Activated CD8-positive, alpha-beta T cell treated with anti-CD3 and anti-CD28 coated beads, Interleukin-2, amount 10 ng/mL, durations not matched to agents 7 days and 5 days (primary cell): ENCODE measurements at regions not wholly inside any gene's neighbourhood (a gene's known extent, or its start where the extent isn't known, plus 50 kb on each side); places are given as distances from the start of the nearest gene placed in this dataset.

Experiments
- ATAC-seq: fragments of 150-1000 bp; cut with Tn5 transposase; one replicate; pipeline ENCODE4 v1.10.0; 2021; ENCODE audit warnings: moderate library complexity
- CTCF ChIA-PET: fragments of 350-600 bp; sonication (Branson Sonifier 250); formaldehyde crosslinking; loops from one replicate; lab custom pipeline; 2021; ENCODE audit warnings: antibody characterized with exemption; lab: Charles Lee
- POLR2A ChIA-PET: fragments of 350-600 bp; sonication (Branson Sonifier 250); formaldehyde crosslinking; loops from one replicate; lab custom pipeline; 2021; ENCODE audit warnings: antibody characterized with exemption; lab: Charles Lee
- DNase-seq: peaks from one replicate; pipeline ENCODE4 v3.0.0-alpha.2; 2020
- H3K27ac Mint-ChIP-seq: one replicate; pipeline ENCODE4 v1.8.0; 2021; ENCODE audit warnings: mild to moderate bottlenecking, mixed read lengths
- H3K27me3 Mint-ChIP-seq: one replicate; pipeline ENCODE4 v1.8.0; 2021; ENCODE audit warnings: low read depth, mixed read lengths
- H3K36me3 Mint-ChIP-seq: one replicate; pipeline ENCODE4 v1.8.0; 2021; ENCODE audit warnings: low read depth, mixed read lengths
- H3K4me1 Mint-ChIP-seq: one replicate; pipeline ENCODE4 v1.8.0; 2021; ENCODE audit warnings: low read depth, mixed read lengths
- H3K4me3 Mint-ChIP-seq: one replicate; pipeline ENCODE4 v1.8.0; 2021; ENCODE audit warnings: mild to moderate bottlenecking, mixed read lengths
- H3K9me3 Mint-ChIP-seq: one replicate; pipeline ENCODE4 v1.8.0; 2022; ENCODE audit warnings: mixed read lengths; ENCODE audit not compliant: insufficient read depth

- Mint-ChIP-seq H3K9me3 (no peaks in the 10 kb centered on the region), H3K27me3 (no peaks in the 10 kb centered on the region), H3K27ac (no peak overlapping the region), H3K4me3 (no peak overlapping the region), H3K36me3 (no peaks in the 10 kb centered on the region), H3K4me1 (peaks cover 5% of the 10 kb centered on the region)
- ChIA-PET CTCF (no interaction called here), POLR2A (no interaction called here)
- ATAC-seq (no peak), DNase-seq (no peak)
These were observed 197.2 kb downstream of the ADSS2 start for GRCh38 chr1:244254467-244254866.

DNA sequence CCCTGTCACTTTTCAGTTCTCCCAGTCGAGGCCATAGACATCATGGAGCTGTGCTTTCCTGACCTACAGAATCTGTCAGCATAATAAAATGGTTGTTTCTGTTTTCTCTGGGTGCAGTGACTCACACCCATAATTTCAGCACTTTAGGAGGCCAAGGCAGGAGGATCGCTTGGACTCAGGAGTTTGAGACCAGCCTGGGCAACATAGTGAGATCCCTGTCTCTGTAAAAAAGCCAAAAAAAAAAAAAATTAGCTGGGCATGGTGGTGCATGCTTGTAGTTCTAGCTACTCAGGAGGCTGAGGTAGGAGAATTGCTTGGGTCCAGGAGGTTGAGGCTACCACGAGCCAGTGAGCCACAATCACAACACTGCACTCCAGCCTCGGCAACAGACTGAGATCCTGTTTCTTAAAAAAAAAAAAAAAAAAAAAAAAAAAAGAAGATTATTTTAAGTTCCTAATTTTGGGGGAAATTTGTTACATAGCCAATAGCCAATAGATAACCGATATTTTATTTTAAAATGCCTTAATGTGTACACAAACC lies 196.2 kb downstream of the ADSS2 start:
- peaks cover 5% of the 10 kb centered on the region for H3K4me1 Mint-ChIP-seq
- H3K9me3 Mint-ChIP-seq = no peaks in the 10 kb centered on the region
- no peaks in the 10 kb centered on the region for H3K36me3 Mint-ChIP-seq
- no peak for ATAC-seq
- CTCF ChIA-PET = no interaction called here
- no peaks in the 10 kb centered on the region for H3K27me3 Mint-ChIP-seq
- POLR2A ChIA-PET = no interaction called here
- no peak for DNase-seq
- H3K4me3 Mint-ChIP-seq = no peak overlapping the region
- H3K27ac Mint-ChIP-seq = no peak overlapping the region

DNA sequence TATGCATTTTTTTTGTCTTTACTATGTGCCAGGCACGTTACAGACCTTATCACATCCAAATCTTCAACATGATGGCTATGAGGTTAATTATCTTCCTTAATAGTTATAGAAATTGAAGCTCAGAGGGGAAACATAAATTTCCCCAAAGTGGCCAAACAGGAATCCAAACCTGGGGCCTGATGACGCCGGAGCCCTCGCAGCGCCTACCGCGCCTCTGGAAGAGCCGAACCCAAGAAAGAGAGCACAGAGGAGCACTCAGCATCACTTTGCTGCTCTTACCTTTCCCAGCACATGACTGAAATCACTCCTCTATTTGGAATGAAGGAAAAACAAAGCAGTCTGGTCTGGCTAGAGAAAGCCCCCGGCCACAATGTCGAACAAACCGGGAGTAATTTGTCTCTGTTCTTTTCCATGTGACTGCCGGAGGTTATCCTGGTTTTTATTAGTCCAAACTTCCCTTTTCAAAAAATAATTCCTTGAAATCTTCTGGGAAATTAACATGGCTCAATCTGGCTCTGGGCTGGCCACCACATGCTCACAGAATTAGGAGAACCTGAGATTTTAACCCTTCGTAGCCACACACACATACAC lies 195.5 kb downstream of the ADSS2 start:
- DNase-seq (no peak), ATAC-seq (no peak)
- no peaks in the 10 kb centered on the region for H3K9me3 Mint-ChIP-seq
- H3K27ac Mint-ChIP-seq = no peak overlapping the region
- no peaks in the 10 kb centered on the region for H3K27me3 Mint-ChIP-seq
- H3K36me3 Mint-ChIP-seq = no peaks in the 10 kb centered on the region
- CTCF ChIA-PET = no interaction called here
- POLR2A ChIA-PET = no interaction called here
- H3K4me1 Mint-ChIP-seq = peaks cover 5% of the 10 kb centered on the region
- H3K4me3 Mint-ChIP-seq = no peak overlapping the region

- ATAC-seq = no peak
- Mint-ChIP-seq H3K36me3 (no peaks in the 10 kb centered on the region), H3K4me1 (no peaks in the 10 kb centered on the region), H3K9me3 (no peaks in the 10 kb centered on the region), H3K4me3 (no peak overlapping the region), H3K27ac (no peak overlapping the region), H3K27me3 (peaks cover 8% of the 10 kb centered on the region)
- ChIA-PET POLR2A (no interaction called here), CTCF (no interaction called here)
- DNase-seq = no peak
These were observed 187.5 kb downstream of the ADSS2 start for GRCh38 chr1:244264163-244264562.

DNA sequence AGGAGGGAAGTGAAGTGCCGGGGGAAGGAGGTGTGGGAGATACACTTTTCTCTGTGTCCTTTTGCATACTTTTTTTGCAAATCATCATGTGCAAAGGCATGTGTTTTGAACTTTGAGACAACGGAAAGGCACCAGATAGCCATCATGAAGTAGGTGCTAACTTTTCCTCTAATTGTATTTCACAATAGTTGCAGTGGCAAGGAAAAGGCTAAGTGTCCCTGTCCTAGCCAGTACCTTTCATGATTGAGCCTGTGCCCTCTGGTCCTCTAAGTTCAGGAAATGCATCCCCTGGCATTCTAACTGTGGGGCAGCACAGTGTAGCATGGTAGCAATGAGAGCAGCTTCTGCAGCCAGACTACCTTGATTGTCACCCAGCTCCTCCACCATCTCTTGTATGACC lies 186.2 kb downstream of the ADSS2 start:
- CTCF ChIA-PET = no interaction called here
- Mint-ChIP-seq H3K36me3 (no peaks in the 10 kb centered on the region), H3K27me3 (peaks cover 8% of the 10 kb centered on the region), H3K4me3 (no peak overlapping the region), H3K4me1 (no peaks in the 10 kb centered on the region), H3K9me3 (peaks cover 2% of the 10 kb centered on the region), H3K27ac (no peak overlapping the region)
- no peak for ATAC-seq
- POLR2A ChIA-PET = interaction anchor here (0.6 kb wide), 1 partner anchor 22 kb away, joined by 3 read pairs; no protein-coding TSS in a partner anchor
- no peak for DNase-seq

DNA sequence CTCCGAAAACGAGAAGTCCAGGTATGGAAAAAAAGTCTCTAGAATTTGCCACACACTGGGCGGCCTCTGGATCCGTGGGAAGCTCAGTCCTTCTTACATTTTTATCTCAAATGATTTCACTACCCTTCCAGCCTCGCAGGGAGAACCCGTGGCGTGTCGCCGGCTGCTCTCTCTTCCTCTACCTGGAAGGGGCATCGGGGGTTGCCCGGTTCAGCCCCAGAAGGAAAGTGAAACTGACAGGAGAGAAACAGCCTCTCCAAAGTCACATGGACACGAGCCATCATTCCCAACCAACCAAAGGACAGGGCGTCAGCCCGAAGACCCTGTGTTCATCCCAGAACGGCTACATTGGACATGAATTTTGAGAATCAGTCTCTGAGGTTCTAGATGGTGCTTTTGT lies 182.5 kb downstream of the ADSS2 start:
- CTCF ChIA-PET = no interaction called here
- Mint-ChIP-seq H3K27ac (no peak overlapping the region), H3K4me1 (peaks cover 4% of the 10 kb centered on the region), H3K36me3 (no peaks in the 10 kb centered on the region), H3K9me3 (peaks cover 5% of the 10 kb centered on the region), H3K4me3 (no peak overlapping the region), H3K27me3 (peaks cover 2% of the 10 kb centered on the region)
- DNase-seq (no peak), ATAC-seq (no peak)
- POLR2A ChIA-PET = interaction anchor here (0.7 kb wide), 1 partner anchor 848 kb away, joined by 3 read pairs; no protein-coding TSS in a partner anchor

DNA sequence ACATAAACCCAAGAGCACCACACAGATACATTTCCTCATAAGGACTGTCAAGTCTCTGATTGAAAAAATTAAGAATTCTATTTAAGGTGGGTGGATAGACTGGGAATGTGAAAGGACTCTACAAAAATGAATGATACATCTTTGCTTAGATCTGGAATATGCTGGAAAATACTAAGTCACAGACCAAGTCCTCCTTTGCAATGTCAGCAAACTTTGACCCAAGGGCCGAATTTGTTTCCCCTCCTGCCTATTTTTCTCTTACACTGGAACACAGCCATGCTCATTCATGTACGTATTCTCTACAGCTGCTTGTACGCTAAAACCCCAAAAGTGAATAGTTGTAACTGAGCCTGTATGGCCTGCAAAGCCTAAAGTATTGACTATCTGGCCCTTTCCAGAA lies 180.7 kb downstream of the ADSS2 start:
- peaks cover 4% of the 10 kb centered on the region for H3K4me1 Mint-ChIP-seq
- DNase-seq = no peak
- ATAC-seq = no peak
- H3K4me3 Mint-ChIP-seq = no peak overlapping the region
- peaks cover 3% of the 10 kb centered on the region for H3K27me3 Mint-ChIP-seq
- no peaks in the 10 kb centered on the region for H3K36me3 Mint-ChIP-seq
- CTCF ChIA-PET = interaction anchor here (0.9 to 3.7 kb wide), 3 partner anchors 27 to 927 kb away, joined by 3 to 25 read pairs (median 24); no protein-coding TSS in a partner anchor
- peaks cover 5% of the 10 kb centered on the region for H3K9me3 Mint-ChIP-seq
- POLR2A ChIA-PET = interaction anchor here (0.8 kb wide), 1 partner anchor 180 kb away, joined by 3 read pairs; the partner anchor contains the start of gene ADSS2
- H3K27ac Mint-ChIP-seq = no peak overlapping the region

GRCh38 chr1:244271691-244272308 lies 179.9 kb downstream of the ADSS2 start:
- ChIA-PET CTCF (interaction anchor here (0.6 to 3.7 kb wide), 10 partner anchors 26 to 933 kb away, joined by 3 to 25 read pairs (median 4); no protein-coding TSS in a partner anchor), POLR2A (interaction anchor here (0.8 kb wide), 1 partner anchor 180 kb away, joined by 3 read pairs; the partner anchor contains the start of gene ADSS2)
- Mint-ChIP-seq H3K36me3 (no peaks in the 10 kb centered on the region), H3K27ac (no peak overlapping the region), H3K4me3 (no peak overlapping the region), H3K4me1 (peaks cover 4% of the 10 kb centered on the region), H3K9me3 (peaks cover 5% of the 10 kb centered on the region), H3K27me3 (peaks cover 7% of the 10 kb centered on the region)
- ATAC-seq (no peak), DNase-seq (no peak)

DNA sequence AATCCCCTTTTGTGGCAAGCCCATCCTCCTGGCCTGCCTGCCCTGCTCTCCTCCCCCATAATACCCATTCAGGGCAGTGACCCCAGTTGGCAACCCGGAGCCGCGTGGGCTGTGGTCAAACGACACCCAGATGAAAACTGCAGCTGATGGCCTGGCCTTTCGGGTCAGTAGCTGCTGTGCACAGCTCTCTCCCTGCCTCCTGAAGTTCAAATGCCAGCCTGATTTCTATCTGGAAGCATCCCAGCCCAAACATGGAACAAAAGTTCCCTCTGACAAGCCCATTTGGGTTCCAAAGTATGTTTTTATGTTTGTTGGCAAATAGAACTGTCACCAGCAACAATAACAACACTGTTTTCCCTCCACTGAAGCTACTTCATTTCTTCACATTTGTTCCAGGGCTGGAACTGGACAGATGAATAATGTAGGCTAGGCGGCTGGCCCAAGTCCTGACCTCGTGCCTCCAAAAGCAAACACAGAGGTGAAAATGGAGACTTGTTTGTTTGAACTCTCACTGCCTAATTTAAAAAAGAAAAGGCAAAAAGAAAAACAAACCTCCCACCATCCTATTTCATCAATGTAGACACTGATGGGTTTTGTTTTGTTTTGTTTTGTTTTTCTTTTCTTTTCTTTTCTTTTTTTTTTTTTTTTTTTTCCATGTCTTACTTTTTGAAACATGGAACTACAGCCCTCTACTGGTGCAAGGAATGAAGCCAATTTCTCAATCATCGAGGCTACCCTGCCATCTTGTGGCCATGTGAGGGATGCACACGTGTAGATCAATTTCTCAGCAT lies 179.0 kb downstream of the ADSS2 start:
- no peaks in the 10 kb centered on the region for H3K36me3 Mint-ChIP-seq
- H3K27ac Mint-ChIP-seq = no peak overlapping the region
- ChIA-PET CTCF (interaction anchor here (0.7 to 3.7 kb wide), 23 partner anchors 11 to 946 kb away, joined by 3 to 25 read pairs (median 4); partner anchors contain the start of gene ZBTB18), POLR2A (no interaction called here)
- peak; percentile 78 for DNase-seq
- H3K27me3 Mint-ChIP-seq = peaks cover 8% of the 10 kb centered on the region
- no peak overlapping the region for H3K4me3 Mint-ChIP-seq
- H3K9me3 Mint-ChIP-seq = peaks cover 5% of the 10 kb centered on the region
- H3K4me1 Mint-ChIP-seq = peaks cover 4% of the 10 kb centered on the region
- peak; percentile 86 for ATAC-seq

DNA sequence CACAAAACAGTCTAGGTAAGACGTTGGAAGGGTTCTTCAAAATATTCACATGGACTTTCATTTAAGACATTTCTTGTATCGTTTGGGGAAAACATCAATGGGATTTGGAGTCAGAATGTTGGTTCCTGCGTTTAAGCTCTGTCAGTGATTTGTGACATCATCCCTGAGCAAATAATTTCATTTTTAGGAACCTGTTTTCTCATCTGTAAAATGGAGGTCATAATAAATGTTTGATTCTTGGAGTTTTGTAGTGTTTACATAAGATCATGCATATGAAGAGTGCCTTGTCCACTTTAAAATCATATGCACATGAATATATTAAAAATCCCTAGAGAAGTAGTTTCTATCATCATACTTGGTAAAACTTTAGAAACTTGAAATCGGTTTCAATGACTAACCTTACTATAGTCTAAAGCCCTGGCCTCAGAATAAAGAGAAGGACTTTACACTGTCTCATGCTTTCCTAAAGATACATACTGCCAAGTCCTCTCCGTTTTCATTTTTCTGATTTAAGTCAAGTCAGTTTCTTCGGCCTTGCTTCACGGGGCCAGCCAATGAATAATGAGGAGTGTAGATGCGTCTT lies 178.4 kb downstream of the ADSS2 start:
- no peak for DNase-seq
- Mint-ChIP-seq H3K27ac (no peak overlapping the region), H3K4me3 (no peak overlapping the region), H3K36me3 (no peaks in the 10 kb centered on the region), H3K4me1 (peaks cover 4% of the 10 kb centered on the region), H3K27me3 (peaks cover 9% of the 10 kb centered on the region), H3K9me3 (peaks cover 5% of the 10 kb centered on the region)
- ChIA-PET POLR2A (no interaction called here), CTCF (interaction anchor here (0.6 to 3.7 kb wide), 20 partner anchors 11 to 947 kb away, joined by 3 to 25 read pairs (median 4); partner anchors contain the start of gene ZBTB18)
- no peak for ATAC-seq

DNA sequence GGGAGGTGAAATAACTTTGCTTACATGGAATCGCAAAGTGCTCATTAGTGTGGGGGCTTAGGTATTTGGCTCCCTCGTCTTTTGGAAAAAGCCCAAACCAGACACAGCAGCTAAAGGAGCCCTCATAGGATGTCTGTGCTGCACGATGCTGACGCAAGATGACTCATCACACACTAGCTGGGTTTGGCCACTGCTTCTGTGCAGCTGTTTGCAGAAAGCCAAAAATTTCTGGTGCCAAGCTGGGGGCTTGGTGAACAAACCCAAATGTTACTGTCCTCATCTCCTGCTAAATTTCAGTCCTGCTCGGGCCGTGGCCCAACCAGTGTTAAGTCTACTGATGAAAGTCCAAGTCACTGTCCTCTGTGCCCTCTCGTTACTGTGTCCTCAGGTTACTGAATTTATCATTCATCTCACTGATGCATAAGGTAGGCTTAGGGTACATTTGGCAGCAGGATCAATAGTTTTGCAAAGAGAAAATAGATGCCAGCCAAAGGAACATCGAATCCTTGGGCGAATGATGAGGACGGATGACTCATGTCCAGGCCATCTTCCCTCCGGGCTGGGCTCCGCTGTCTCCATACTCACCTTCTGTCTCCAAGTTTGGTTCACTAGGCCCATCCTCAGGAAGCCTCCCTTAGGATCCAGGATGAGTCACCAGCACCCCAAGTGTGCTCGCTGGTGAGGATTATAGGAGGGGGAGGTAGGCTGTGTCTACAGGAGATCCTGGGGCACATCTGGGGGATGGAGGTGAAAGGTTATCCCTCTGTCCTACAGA lies 177.7 kb downstream of the ADSS2 start:
- ATAC-seq = no peak
- ChIA-PET POLR2A (no interaction called here), CTCF (interaction anchor here (0.6 to 3.6 kb wide), 17 partner anchors 10 to 947 kb away, joined by 3 to 24 read pairs (median 5); partner anchors contain the start of gene ZBTB18)
- peaks cover 4% of the 10 kb centered on the region for H3K4me1 Mint-ChIP-seq
- DNase-seq = no peak
- no peak overlapping the region for H3K27ac Mint-ChIP-seq
- H3K4me3 Mint-ChIP-seq = no peak overlapping the region
- peaks cover 9% of the 10 kb centered on the region for H3K27me3 Mint-ChIP-seq
- H3K9me3 Mint-ChIP-seq = peaks cover 5% of the 10 kb centered on the region
- H3K36me3 Mint-ChIP-seq = no peaks in the 10 kb centered on the region
